ENCODE measurements at regions not wholly inside any gene's neighbourhood (a gene's known extent, or its start where the extent isn't known, plus 50 kb on each side); places are given as distances from the start of the nearest gene placed in this dataset.

DNA sequence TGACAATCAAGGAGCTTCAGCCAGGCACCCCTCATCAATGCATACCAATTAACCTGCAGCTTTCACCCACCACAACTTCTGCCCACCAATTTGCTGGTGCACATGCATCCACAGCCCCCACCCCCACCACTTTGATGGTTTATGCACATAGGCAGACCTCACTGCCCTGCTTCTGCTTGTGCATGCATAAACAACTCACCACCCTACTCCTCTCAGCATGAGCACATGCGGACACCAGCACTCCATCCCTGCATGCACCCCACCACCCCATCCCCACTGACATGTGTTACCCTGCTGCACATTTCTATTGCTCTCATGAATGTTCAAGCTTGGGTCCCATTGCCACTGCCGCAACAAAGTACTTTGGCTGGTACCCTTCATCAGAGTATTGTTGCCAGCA lies 94.5 kb upstream of the GALNTL6 start:
- TF ChIP-seq CTCF (IDR thresholded peaks at IDR 0.05; ENCODE audit: low read depth, low read length): no peak

DNA sequence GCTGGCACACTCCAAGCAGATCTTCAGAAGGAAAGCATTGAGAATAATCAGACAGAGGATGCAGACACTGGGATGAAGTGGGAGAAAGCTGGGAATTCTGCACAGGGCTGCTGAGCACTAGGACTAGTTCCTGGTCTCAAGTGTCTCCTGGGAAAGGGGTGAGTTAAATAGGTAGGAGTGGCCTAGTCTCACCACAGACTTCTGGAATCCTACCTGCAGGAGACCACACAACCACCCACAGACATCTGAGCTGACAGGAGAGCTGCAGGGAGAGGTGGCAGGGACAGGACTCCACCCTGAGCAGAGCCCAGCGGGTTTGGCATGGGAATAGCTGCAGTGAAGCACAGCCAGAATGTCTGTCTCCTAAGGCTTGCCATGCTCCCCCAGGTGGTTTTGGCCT lies 95.1 kb upstream of the GALNTL6 start:
- no peak for DNase-seq (ENCODE audit: extremely low read depth, low read depth)
- TF ChIP-seq CTCF (IDR thresholded peaks at IDR 0.05; ENCODE audit: low read depth, low read length): no peak

More for the DNA sequence above, 94.5 kb upstream of the GALNTL6 start:
- no peak for DNase-seq (ENCODE audit: extremely low read depth, low read depth)

DNA sequence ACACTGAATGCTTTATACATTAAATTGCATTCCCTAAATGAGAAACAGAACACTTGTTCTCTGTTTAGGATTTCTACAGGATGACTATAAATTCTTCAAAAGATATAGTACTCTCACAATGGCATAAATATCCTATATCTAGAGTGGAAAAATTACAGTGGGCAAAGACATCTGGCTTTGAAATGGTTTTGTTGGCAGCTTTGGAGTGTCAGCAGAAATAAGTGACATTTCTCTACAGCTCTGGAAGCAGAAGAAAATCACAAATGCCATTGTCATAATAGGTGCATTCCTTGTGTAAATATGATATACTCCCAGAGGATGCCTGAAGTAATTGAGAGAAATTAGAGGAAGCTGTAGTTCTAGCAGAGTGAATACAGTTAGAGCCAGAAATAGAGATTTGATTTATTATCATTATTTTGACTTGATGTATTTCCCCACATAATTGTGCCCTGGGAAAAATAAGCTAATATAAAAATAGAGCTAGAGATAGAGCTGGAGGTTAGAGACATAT lies 95.9 kb upstream of the GALNTL6 start:
- no peak for DNase-seq (ENCODE audit: extremely low read depth, low read depth)
- no peak for TF ChIP-seq CTCF (IDR thresholded peaks at IDR 0.05; ENCODE audit: low read depth, low read length)

DNA sequence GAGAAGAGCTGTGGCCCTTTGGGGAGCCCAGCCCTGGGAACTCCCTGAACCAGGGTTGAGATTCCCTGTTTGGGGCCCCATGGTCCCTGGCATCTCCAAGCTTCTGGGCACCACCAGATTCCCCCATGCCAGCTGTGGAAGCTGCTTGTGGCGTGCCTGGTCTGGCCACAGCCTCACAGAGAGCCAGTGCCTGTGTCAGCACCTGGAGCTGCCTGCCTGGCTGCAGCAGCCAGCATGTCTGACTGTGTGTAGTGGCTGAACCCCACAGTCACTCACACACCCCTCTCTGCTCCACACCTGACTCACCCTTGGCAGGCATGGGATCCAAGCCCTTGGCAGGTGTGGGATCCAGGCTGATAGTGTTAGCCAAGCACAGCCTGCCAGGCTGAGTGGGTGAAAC lies 97.2 kb upstream of the GALNTL6 start:
- no peak for TF ChIP-seq CTCF (IDR thresholded peaks at IDR 0.05; ENCODE audit: low read depth, low read length)
- DNase-seq (ENCODE audit: extremely low read depth, low read depth): no peak

GRCh38 chr4:171714791-171715454 lies 98.3 kb upstream of the GALNTL6 start:
- TF ChIP-seq CTCF (IDR thresholded peaks at IDR 0.05; ENCODE audit: low read depth, low read length): no peak
- DNase-seq (ENCODE audit: extremely low read depth, low read depth): no peak

GRCh38 chr4:171710743-171711142 lies 102.5 kb upstream of the GALNTL6 start:
- no peak for DNase-seq (ENCODE audit: extremely low read depth, low read depth)
- TF ChIP-seq CTCF (IDR thresholded peaks at IDR 0.05; ENCODE audit: low read depth, low read length): no peak

DNA sequence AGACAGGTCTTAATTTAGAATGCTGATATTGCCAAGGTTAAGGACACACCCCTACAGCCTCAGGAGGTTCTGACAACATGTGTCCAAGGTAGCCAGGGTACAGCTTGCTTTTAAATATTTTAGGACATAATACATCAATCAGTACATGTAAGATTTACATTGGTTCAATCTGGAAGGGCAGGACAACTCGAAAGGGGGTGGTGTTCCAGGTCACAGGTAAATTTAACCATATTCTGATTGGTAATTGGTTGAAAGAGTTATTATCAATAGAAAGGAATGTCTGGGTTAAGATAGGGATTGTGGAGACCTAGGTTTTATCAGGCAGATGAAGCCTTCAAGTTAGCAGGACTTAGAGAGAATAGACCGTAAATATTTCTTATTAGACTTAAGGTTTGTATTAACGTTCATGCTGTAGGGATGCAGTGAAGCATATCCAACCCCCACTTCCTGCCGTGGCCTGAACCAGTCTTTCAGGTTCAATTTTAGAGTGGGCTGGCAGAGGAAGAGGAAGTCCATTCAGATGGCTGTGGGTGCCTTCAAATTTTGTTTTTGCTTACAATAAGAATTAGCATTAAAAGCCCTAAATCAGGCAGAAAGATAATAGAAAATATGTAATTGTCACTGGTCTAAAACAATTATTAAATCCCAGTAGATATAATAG lies 136.5 kb upstream of the GALNTL6 start:
- DNase-seq (ENCODE audit: extremely low read depth, low read depth): no peak
- TF ChIP-seq CTCF (IDR thresholded peaks at IDR 0.05; ENCODE audit: low read depth, low read length): no peak

Measured in AG09319 (cell line).